Activated CD8-positive, alpha-beta T cell treated with anti-CD3 and anti-CD28 coated beads for 36 hours (primary cell): ENCODE measurements at regions not wholly inside any gene's neighbourhood (a gene's known extent, or its start where the extent isn't known, plus 50 kb on each side); places are given as distances from the start of the nearest gene placed in this dataset.

ENCODE experiments used
- ATAC-seq: fragments of 200-7000 bp; cut with Tn5 transposase; one replicate; pipeline ENCODE4 v1.10.0; 2021; ENCODE audit warnings: mild to moderate bottlenecking, moderate library complexity
- CTCF ChIA-PET: fragments of 350-600 bp; sonication (Branson Sonifier 250); formaldehyde crosslinking; loops from one replicate; lab custom pipeline; 2021; ENCODE audit warnings: antibody characterized with exemption; lab: Charles Lee
- POLR2A ChIA-PET: fragments of 350-600 bp; sonication (Branson Sonifier 250); formaldehyde crosslinking; loops from one replicate; lab custom pipeline; 2021; ENCODE audit warnings: antibody characterized with exemption; lab: Charles Lee
- DNase-seq: peaks from one replicate; pipeline ENCODE4 v3.0.0-alpha.2; 2020
- H3K27ac Mint-ChIP-seq: one replicate; pipeline ENCODE4 v1.8.0; 2021; ENCODE audit warnings: mild to moderate bottlenecking, mixed read lengths
- H3K27me3 Mint-ChIP-seq: one replicate; pipeline ENCODE4 v1.8.0; 2021; ENCODE audit warnings: mixed read lengths
- H3K36me3 Mint-ChIP-seq: one replicate; pipeline ENCODE4 v1.8.0; 2021; ENCODE audit warnings: low read depth, mixed read lengths
- H3K4me1 Mint-ChIP-seq: one replicate; pipeline ENCODE4 v1.8.0; 2021; ENCODE audit warnings: low read depth, mixed read lengths
- H3K4me3 Mint-ChIP-seq: one replicate; pipeline ENCODE4 v1.8.0; 2021; ENCODE audit warnings: mild to moderate bottlenecking, moderate library complexity, mixed read lengths
- H3K9me3 Mint-ChIP-seq: one replicate; pipeline ENCODE4 v1.8.0; 2021; ENCODE audit warnings: mixed read lengths
- intact Hi-C: fragments of 100-400 bp; cut with micrococcal nuclease; formaldehyde crosslinking; loops from one replicate; pipeline ENCODE4 v1.10.0; 2022
- TF ChIP-seq, protein P1 (sequence below): fragments of 200-600 bp; IDR thresholded peaks from one replicate; pipeline ENCODE4 v1.8.0; 2022; ENCODE audit warnings: antibody characterized with exemption, mild to moderate bottlenecking

DNA sequence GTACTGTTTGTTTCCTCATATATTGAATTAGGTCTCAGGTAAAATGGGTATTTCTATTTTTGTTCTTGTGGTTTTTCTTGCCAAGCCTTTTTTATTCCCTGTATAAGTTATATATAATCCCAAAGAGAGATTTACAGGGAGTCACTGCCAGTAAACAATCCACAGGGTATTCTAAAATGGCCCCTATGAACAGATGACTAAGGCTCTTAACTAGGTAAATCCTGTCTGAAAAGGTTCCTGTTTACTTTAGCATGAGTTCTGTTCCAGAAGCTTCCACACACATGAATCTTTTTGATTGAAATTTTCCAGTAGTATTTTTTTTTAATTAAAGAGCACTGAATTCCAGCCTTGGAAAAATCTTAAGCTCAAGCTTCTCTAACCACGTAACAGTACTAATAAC is 552.8 kb upstream of the CCDC179 start:
- ChIA-PET CTCF (no interaction called here), POLR2A (no interaction called here)
- Mint-ChIP-seq H3K4me1 (no peaks in the 10 kb centered on the region), H3K4me3 (no peak overlapping the region), H3K27ac (no peak overlapping the region), H3K9me3 (peaks cover 20% of the 10 kb centered on the region), H3K27me3 (no peaks in the 10 kb centered on the region), H3K36me3 (no peaks in the 10 kb centered on the region)
- DNase-seq (no peak), ATAC-seq (no peak)
- intact Hi-C loops: no loop called here
- TF ChIP-seq, protein P1, sequence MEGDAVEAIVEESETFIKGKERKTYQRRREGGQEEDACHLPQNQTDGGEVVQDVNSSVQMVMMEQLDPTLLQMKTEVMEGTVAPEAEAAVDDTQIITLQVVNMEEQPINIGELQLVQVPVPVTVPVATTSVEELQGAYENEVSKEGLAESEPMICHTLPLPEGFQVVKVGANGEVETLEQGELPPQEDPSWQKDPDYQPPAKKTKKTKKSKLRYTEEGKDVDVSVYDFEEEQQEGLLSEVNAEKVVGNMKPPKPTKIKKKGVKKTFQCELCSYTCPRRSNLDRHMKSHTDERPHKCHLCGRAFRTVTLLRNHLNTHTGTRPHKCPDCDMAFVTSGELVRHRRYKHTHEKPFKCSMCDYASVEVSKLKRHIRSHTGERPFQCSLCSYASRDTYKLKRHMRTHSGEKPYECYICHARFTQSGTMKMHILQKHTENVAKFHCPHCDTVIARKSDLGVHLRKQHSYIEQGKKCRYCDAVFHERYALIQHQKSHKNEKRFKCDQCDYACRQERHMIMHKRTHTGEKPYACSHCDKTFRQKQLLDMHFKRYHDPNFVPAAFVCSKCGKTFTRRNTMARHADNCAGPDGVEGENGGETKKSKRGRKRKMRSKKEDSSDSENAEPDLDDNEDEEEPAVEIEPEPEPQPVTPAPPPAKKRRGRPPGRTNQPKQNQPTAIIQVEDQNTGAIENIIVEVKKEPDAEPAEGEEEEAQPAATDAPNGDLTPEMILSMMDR: no peak

DNA sequence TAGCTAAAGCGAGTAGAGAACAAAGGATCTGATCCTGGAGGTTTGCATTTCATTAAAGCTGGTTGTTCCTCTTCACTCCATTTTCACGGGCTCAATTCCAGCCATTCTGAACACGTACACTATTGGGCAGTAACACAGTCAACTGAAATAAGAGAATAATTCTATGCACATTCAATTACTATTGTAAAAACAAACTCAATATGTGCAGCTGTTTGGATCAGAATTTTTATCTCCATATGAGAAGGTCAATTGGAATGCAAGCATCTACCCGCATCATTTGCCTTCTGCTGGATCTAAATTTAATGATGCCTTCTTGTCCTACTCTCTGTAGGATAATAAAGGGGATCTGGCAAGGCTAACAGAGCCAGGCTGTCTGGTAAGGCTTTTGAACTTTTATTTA is 562.8 kb upstream of the CCDC179 start:
- ATAC-seq (no peak), DNase-seq (no peak)
- no peaks in the 10 kb centered on the region for H3K27me3 Mint-ChIP-seq
- TF ChIP-seq, protein P1: no peak
- H3K4me1 Mint-ChIP-seq: no peaks in the 10 kb centered on the region
- intact Hi-C loops: no loop called here
- H3K9me3 Mint-ChIP-seq: no peaks in the 10 kb centered on the region
- H3K36me3 Mint-ChIP-seq: no peaks in the 10 kb centered on the region
- H3K27ac Mint-ChIP-seq: no peak overlapping the region
- ChIA-PET CTCF (no interaction called here), POLR2A (no interaction called here)
- no peak overlapping the region for H3K4me3 Mint-ChIP-seq

DNA sequence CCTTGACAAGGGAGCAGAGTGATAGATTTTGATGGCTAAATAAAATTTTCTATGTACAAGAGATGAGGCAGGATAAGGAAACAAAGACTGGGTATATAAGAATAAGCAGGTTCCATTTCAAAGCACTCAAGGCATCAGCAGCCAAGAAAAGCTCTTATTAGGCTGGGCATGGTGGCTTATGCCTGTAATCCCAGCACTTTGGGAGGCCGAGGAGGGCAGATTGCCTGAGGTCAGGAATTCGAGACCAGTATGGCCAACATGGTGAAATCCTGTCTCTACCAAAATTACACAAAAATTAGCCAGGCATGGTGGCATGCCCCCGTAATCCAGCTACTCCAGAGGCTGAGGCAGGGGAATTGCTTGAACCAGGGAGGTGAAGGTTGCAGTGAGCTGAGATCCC is 563.4 kb upstream of the CCDC179 start:
- intact Hi-C loops: no loop called here
- DNase-seq (no peak), ATAC-seq (no peak)
- H3K4me3 Mint-ChIP-seq: no peak overlapping the region
- TF ChIP-seq, protein P1: no peak
- peaks cover under 1% of the 10 kb centered on the region for H3K9me3 Mint-ChIP-seq
- no peak overlapping the region for H3K27ac Mint-ChIP-seq
- no peaks in the 10 kb centered on the region for H3K36me3 Mint-ChIP-seq
- CTCF ChIA-PET: no interaction called here
- POLR2A ChIA-PET: no interaction called here
- H3K4me1 Mint-ChIP-seq: no peaks in the 10 kb centered on the region
- no peaks in the 10 kb centered on the region for H3K27me3 Mint-ChIP-seq

DNA sequence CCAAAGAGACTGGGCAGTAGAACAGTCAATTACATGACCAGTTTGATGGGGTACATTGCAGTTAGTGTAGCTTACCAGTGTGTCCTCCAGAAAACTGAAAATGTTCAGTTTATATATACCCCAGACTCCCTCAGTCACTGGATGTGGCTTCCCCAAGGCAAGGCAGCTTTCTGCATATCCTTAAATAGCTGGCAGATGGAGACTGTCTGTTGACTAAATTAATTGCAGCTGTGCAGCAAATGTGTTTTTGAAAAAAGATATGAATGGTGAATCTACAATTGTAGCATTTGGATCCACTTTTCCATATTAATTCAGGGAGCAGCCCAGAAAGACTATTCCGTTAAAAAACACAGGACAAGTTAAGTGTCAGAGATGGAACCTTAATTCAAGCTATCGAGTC is 565.1 kb upstream of the CCDC179 start:
- ATAC-seq (no peak), DNase-seq (no peak)
- Mint-ChIP-seq H3K27me3 (no peaks in the 10 kb centered on the region), H3K27ac (no peak overlapping the region), H3K9me3 (peaks cover 5% of the 10 kb centered on the region), H3K36me3 (no peaks in the 10 kb centered on the region), H3K4me3 (no peak overlapping the region), H3K4me1 (no peaks in the 10 kb centered on the region)
- intact Hi-C loops: no loop called here
- POLR2A ChIA-PET: no interaction called here
- TF ChIP-seq, protein P1: no peak
- CTCF ChIA-PET: no interaction called here

DNA sequence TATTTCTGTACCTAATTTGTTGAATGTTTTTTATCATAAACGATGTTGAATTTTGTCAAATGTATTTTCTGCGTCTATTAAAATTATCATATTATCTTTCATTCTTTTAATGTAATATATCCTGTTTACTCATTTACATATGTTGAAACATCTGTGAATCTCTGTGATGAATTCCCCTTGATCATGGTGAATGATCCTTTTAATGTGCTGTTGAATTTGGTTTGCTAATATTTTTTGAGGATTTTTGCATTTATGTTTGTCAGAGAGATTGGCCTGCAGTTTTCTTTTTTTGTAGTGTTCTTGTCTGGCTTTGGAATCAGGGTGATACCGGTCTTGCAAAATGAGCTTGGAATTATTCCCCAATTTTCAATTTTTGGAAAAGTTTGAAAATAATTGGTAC is 569.3 kb upstream of the CCDC179 start:
- DNase-seq: no peak
- POLR2A ChIA-PET: no interaction called here
- ATAC-seq: no peak
- H3K27me3 Mint-ChIP-seq: no peaks in the 10 kb centered on the region
- no peaks in the 10 kb centered on the region for H3K36me3 Mint-ChIP-seq
- no peak overlapping the region for H3K27ac Mint-ChIP-seq
- no peaks in the 10 kb centered on the region for H3K4me1 Mint-ChIP-seq
- H3K9me3 Mint-ChIP-seq: peaks cover 5% of the 10 kb centered on the region
- TF ChIP-seq, protein P1: no peak
- CTCF ChIA-PET: no interaction called here
- intact Hi-C loops: no loop called here
- H3K4me3 Mint-ChIP-seq: no peak overlapping the region
